ENCODE measurements at regions not wholly inside any gene's neighbourhood (a gene's known extent, or its start where the extent isn't known, plus 50 kb on each side); places are given as distances from the start of the nearest gene placed in this dataset.

GRCh38 chr12:90298289-90298948, 589.8 kb upstream of the ATP2B1 start:
- no peak for TF ChIP-seq CTCF (IDR thresholded peaks at IDR 0.05; ENCODE audit: low read depth, low read length, missing control alignments)
- no peak for DNase-seq (ENCODE audit: low read depth)
- H3K4me3 ChIP-seq (ENCODE audit: low read depth, low read length) = no peak overlapping the region
- in situ Hi-C loops (cut with HindIII; ENCODE audit: low sequenced_read_pairs) = no loop called here

GRCh38 chr12:90295858-90296257, 587.2 kb upstream of the ATP2B1 start:
- in situ Hi-C loops (cut with HindIII; ENCODE audit: low sequenced_read_pairs) = no loop called here
- no peak for DNase-seq (ENCODE audit: low read depth)
- TF ChIP-seq CTCF (IDR thresholded peaks at IDR 0.05; ENCODE audit: low read depth, low read length, missing control alignments) = no peak
- H3K4me3 ChIP-seq (ENCODE audit: low read depth, low read length) = no peak overlapping the region

DNA sequence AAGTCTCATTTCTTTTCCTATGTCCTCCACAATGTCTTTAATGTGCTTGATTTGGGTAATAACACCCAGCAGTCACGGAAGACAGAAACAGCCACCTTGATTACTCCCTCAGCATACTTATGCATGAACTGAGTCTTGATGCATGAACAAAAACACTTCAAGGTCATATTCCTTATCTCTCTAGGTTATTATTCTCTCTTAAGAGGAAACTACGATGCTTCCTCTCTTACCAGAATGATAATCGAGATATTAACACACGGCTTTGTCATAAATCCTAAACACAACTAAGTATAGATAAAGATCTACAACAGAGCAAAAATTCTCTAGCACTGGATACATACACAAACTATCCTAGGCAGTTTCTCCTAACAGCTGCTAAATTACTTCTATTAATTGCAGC, 583.5 kb upstream of the ATP2B1 start:
- no peak for DNase-seq (ENCODE audit: low read depth)
- no peak overlapping the region for H3K4me3 ChIP-seq (ENCODE audit: low read depth, low read length)
- no peak for TF ChIP-seq CTCF (IDR thresholded peaks at IDR 0.05; ENCODE audit: low read depth, low read length, missing control alignments)
- in situ Hi-C loops (cut with HindIII; ENCODE audit: low sequenced_read_pairs) = no loop called here

- no peak for TF ChIP-seq CTCF (IDR thresholded peaks at IDR 0.05; ENCODE audit: low read depth, low read length, missing control alignments)
- H3K4me3 ChIP-seq (ENCODE audit: low read depth, low read length) = no peak overlapping the region
- no peak for DNase-seq (ENCODE audit: low read depth)
- in situ Hi-C loops (cut with HindIII; ENCODE audit: low sequenced_read_pairs) = no loop called here
These were observed 582.6 kb upstream of the ATP2B1 start for GRCh38 chr12:90290980-90291975.

DNA sequence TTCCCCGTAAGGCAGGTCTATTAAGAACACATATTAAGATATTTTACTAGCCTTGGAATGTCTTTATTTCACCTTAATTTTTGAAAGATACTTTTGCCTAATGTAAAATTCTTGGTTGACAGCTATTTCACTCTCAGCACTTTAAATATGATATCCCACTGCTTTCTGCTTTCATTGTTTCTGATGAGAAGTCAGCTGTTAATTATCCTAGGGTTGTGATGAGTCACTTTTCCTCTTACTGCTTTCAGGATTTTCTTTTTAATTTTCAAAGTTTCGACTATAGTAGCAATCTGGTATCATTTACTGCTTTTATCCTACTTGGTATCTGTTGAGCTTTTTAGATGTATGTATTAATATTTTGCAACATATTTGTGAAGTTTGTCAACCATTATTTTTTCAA, 578.9 kb upstream of the ATP2B1 start:
- no peak for DNase-seq (ENCODE audit: low read depth)
- H3K4me3 ChIP-seq (ENCODE audit: low read depth, low read length) = no peak overlapping the region
- in situ Hi-C loops (cut with HindIII; ENCODE audit: low sequenced_read_pairs) = no loop called here
- TF ChIP-seq CTCF (IDR thresholded peaks at IDR 0.05; ENCODE audit: low read depth, low read length, missing control alignments) = no peak

GRCh38 chr12:90281154-90281868, 572.7 kb upstream of the ATP2B1 start:
- TF ChIP-seq CTCF (IDR thresholded peaks at IDR 0.05; ENCODE audit: low read depth, low read length, missing control alignments) = no peak
- in situ Hi-C loops (cut with HindIII; ENCODE audit: low sequenced_read_pairs) = no loop called here
- H3K4me3 ChIP-seq (ENCODE audit: low read depth, low read length) = no peak overlapping the region
- DNase-seq (ENCODE audit: low read depth) = no peak

All from astrocyte of the cerebellum (primary cell).